GM12801 (cell line): ENCODE measurements at regions not wholly inside any gene's neighbourhood (a gene's known extent, or its start where the extent isn't known, plus 50 kb on each side); places are given as distances from the start of the nearest gene placed in this dataset.

Experiments used
- TF ChIP-seq, protein P1 (sequence below): IDR thresholded peaks from one replicate; pipeline ENCODE4 v1.5.1; 2011; ENCODE audit warnings: control low read depth; ENCODE audit not compliant: insufficient read length; ENCODE audit errors: extremely low read depth

DNA sequence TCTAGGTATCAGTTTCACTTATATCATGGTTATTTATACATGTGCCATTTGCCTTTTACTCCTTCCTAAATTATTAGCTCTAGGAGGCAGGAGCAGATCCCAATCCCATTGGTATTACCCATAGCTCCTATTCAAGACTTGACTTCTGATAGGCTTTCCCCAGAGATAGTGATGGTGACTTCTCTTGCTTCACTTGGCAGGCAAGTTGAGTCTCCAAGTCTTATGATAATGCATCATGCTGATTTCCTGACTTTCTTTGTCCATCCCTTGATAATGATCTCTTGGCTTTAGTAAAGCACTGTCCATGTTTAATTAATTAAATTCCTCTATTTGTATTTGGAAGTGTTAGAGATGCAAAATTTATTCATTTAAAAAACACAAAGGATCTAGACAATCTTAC lies 253.5 kb upstream of the ADAMTS5 start:
- TF ChIP-seq, protein P1, sequence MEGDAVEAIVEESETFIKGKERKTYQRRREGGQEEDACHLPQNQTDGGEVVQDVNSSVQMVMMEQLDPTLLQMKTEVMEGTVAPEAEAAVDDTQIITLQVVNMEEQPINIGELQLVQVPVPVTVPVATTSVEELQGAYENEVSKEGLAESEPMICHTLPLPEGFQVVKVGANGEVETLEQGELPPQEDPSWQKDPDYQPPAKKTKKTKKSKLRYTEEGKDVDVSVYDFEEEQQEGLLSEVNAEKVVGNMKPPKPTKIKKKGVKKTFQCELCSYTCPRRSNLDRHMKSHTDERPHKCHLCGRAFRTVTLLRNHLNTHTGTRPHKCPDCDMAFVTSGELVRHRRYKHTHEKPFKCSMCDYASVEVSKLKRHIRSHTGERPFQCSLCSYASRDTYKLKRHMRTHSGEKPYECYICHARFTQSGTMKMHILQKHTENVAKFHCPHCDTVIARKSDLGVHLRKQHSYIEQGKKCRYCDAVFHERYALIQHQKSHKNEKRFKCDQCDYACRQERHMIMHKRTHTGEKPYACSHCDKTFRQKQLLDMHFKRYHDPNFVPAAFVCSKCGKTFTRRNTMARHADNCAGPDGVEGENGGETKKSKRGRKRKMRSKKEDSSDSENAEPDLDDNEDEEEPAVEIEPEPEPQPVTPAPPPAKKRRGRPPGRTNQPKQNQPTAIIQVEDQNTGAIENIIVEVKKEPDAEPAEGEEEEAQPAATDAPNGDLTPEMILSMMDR = no peak

- TF ChIP-seq, protein P1 = no peak
Observed at GRCh38 chr21:27219068-27219467, 252.2 kb upstream of the ADAMTS5 start.

DNA sequence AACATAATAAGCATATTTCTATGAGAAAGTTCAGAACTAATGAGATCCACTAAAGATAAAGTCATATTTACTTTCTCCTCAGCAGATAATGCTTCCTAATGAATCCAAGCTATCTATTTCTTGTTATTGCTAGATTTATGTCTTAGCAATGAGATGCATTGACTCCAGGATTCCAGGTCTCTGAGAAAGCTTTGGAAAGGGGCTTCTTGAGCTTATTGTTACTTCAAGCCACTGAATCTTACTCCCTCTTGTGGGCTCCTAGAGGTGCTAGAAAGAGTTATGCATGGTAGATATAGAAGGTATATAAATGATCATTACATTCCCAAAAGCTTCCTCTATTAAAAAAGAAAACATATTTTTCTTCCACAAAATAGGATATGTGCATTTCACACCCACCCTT lies 246.4 kb upstream of the ADAMTS5 start:
- TF ChIP-seq, protein P1 = no peak

- TF ChIP-seq, protein P1 = no peak
Observed at GRCh38 chr21:27212441-27212840, 245.6 kb upstream of the ADAMTS5 start.

- TF ChIP-seq, protein P1 = no peak
Observed at GRCh38 chr21:27209546-27209945, 242.7 kb upstream of the ADAMTS5 start.

DNA sequence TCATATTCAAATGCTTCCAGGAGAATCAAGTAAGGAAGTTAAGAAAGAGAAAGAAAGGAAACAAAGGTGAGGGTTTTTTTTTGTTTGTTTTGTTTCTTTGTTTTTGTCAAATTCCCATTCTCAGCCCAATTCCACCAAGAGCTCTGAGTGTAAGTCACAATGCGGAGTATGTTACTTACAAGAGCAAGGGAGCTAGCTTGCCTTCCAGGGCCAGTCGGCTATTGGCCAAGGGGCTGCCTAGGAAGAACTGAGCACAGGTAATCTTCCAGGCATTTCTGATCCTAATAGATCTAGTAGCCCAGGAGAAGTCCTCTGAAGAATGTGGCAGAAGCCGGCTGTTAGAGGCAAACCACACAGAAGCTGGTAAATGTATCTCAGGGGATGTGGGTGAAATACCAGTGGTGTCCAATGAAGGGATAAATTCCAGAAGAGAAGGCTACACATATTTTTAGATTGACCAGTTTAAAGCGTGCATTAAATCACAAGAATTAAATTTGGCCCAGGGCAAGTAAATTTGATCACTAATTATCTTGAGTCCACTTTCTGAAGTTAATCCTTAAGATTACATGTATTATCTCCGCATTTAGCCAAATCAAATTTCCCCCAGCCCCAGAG lies 239.6 kb upstream of the ADAMTS5 start:
- TF ChIP-seq, protein P1 = no peak

DNA sequence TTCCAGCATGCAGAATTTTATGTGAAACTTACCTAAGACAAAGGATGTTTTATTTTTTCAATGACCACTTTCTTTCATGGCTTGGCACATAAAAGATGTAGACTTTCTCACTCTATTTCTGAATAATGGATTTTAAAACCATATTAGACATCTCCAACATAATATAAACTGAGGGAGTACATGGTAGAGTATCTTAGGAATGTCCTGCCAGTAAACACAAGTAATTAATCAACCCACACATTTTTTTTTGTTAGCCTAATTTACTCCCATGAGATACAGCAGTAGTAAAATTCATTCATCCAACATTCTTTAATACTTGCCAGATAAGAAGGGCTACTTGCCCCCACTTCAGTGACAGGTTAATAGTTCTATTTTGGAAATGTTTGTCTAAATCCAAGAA lies 235.4 kb upstream of the ADAMTS5 start:
- TF ChIP-seq, protein P1 = no peak
